Thymus (tissue), 11 donors: ENCODE measurements at regions not wholly inside any gene's neighbourhood (a gene's known extent, or its start where the extent isn't known, plus 50 kb on each side); places are given as distances from the start of the nearest gene placed in this dataset.
"Not testable (repeated sequence)": the region's sequence is repeated elsewhere in the genome, so short reads cannot be mapped to it uniquely, and the experiment has no call there.

Experiments
- DNase-seq, 9 donors: peaks; one replicate each; pipeline ENCODE4 v3.0.0-alpha.2; 2013; ENCODE audit warnings: low spot score in 9 of 9, low read depth in 6 of 9, missing footprints in 1 of 9
- H3K27ac ChIP-seq, 2 donors: one replicate each; pipeline ENCODE4 v1.5.1; 2013; ENCODE audit warnings: control low read depth in 1 of 2, low read depth in 1 of 2, low read length in 1 of 2, mild to moderate bottlenecking in 1 of 2, moderate library complexity in 1 of 2
- H3K27me3 ChIP-seq, 2 donors: one replicate each; pipeline ENCODE4 v1.5.1; 2013; ENCODE audit warnings: low read length in 1 of 2; ENCODE audit not compliant: control insufficient read depth in 2 of 2, insufficient read depth in 1 of 2
- H3K36me3 ChIP-seq, 2 donors: one replicate each; pipeline ENCODE4 v1.5.1; 2013; ENCODE audit warnings: low read length in 1 of 2, mild to moderate bottlenecking in 1 of 2, moderate library complexity in 1 of 2; ENCODE audit not compliant: control insufficient read depth in 2 of 2, insufficient read depth in 2 of 2
- H3K4me1 ChIP-seq, 2 donors: one replicate each; pipeline ENCODE4 v1.5.1; 2013; ENCODE audit warnings: low read length in 2 of 2; ENCODE audit not compliant: control insufficient read depth in 2 of 2, insufficient read depth in 2 of 2
- H3K4me3 ChIP-seq, 2 donors: one replicate each; pipeline ENCODE4 v1.5.1; 2013; ENCODE audit warnings: low read length in 2 of 2, control low read depth in 1 of 2, mild to moderate bottlenecking in 1 of 2
- H3K9me3 ChIP-seq, 2 donors: one replicate each; pipeline ENCODE4 v1.5.1; 2013; ENCODE audit warnings: low read length in 1 of 2, mild to moderate bottlenecking in 1 of 2; ENCODE audit not compliant: control insufficient read depth in 2 of 2, insufficient read depth in 1 of 2
- WGBS: extraction: QIAGEN DNeasy Blood & Tissue Kit; methylation state at CpG from one replicate; pipeline ENCODE4 v1.1.7; 2013; 5-methylcytosine and 5-hydroxymethylcytosine counted together
- donor health status: healthy.

DNA sequence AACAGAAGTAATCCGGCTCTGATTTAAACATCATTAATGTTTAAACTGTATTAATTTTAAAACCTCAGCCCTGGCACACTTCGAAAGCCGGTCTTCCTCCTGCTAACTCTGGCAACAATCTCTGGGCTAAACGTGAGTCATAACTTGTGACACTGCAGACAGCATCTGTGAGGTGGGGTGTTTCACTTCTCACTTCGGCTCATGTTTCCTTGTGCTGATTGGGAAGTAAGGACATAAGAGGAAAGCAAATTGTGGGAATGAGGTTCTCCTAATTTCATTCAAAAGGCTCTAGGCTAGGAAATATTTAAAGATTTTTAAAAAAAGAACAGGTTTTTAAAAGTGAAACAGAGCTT lies 139.9 kb upstream of the USP9X start:
- no peak overlapping the region for H3K4me3 ChIP-seq
- 44% methylated on average over 5 of the region's 5 CpGs for WGBS
- no peak for DNase-seq

GRCh38 chrX:40947276-40947675 lies 138.0 kb upstream of the USP9X start:
- H3K27ac ChIP-seq = no peak overlapping the region
- no peaks in the 10 kb centered on the region for H3K27me3 ChIP-seq
- no peaks in the 10 kb centered on the region for H3K4me1 ChIP-seq
- DNase-seq = no peak
- WGBS = 96% methylated on average over 3 of the region's 3 CpGs
- H3K9me3 ChIP-seq = no peaks in the 10 kb centered on the region
- H3K36me3 ChIP-seq = no peaks in the 10 kb centered on the region
- no peak overlapping the region for H3K4me3 ChIP-seq

More for the DNA sequence above, 139.9 kb upstream of the USP9X start:
- H3K27me3 ChIP-seq = no peaks in the 10 kb centered on the region
- no peaks in the 10 kb centered on the region for H3K36me3 ChIP-seq
- no peak overlapping the region for H3K27ac ChIP-seq
- no peaks in the 10 kb centered on the region for H3K9me3 ChIP-seq
- H3K4me1 ChIP-seq = no peaks in the 10 kb centered on the region

DNA sequence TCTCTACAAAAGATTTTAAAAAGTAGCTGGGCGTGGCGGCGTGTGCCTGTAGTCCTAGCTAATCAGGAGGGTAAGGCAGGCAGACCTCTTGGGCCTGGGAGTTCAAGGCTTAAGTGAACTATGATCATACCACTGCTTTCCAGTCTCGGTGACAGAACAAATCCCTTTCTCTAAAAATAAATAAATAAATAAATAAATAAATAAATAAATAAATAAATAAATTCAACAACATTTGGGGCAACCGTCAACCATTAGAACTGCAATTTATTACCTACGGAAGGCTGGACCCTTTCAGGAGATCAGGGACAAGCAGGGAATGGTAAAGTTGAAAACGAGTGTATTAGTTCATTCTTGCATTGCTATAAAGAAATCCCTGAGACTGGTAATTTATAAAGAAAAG lies 136.2 kb upstream of the USP9X start:
- Histone ChIP-seq H3K36me3 (no peaks in the 10 kb centered on the region), H3K27ac (no peak overlapping the region), H3K27me3 (no peaks in the 10 kb centered on the region), H3K4me1 (no peaks in the 10 kb centered on the region), H3K9me3 (no peaks in the 10 kb centered on the region), H3K4me3 (no peak overlapping the region)
- WGBS = 86% methylated on average over 7 of the region's 7 CpGs
- DNase-seq = no peak

DNA sequence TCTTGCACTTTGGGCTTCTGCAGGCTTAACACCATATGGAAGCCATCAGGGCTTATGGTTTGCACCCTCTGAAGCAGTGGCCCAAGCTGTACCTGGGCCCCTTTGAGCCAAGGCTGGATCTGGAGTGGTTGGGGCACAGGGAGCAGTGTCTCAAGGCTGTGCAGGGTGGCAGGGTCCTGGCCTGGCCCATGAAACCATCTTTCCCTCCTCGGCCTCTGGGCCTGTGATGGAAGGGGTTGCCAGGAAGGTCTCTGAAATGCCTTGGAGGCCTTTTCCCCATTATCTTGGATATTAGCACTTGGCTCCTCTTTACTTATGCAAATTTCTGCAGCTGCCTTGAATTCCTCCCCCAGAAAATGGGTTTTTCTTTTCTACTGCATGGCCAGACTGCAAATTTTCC lies 134.7 kb upstream of the USP9X start:
- Histone ChIP-seq H3K4me3 (no peak overlapping the region), H3K9me3 (no peaks in the 10 kb centered on the region), H3K27ac (no peak overlapping the region), H3K36me3 (no peaks in the 10 kb centered on the region), H3K4me1 (no peaks in the 10 kb centered on the region), H3K27me3 (no peaks in the 10 kb centered on the region)
- WGBS = 100% methylated on average over 1 of the region's 1 CpG
- DNase-seq = no peak

DNA sequence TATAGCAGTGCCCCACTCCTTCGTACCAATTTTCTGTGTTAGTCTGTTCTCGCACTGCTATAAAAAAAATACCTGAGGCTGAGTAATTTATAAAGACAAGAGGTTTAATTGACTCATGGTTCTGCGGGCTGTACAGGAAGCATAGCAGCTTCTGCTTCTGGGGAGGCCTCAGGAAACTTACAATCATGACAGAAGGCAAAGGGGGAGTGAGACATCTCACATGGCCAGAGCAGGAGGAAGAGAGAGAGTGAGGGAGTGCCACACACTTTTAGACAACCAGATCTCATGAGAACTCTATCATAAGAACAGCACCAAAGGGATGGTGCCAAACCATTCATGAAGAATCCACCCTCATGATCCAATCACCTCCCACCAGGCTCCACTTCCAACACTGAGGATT lies 133.8 kb upstream of the USP9X start:
- not testable (repeated sequence) for H3K36me3 ChIP-seq, H3K27me3 ChIP-seq, H3K9me3 ChIP-seq, H3K27ac ChIP-seq, H3K4me3 ChIP-seq, DNase-seq, H3K4me1 ChIP-seq
- WGBS = 95% methylated on average over 3 of the region's 3 CpGs

- Histone ChIP-seq H3K27ac (no peak overlapping the region), H3K4me3 (no peak overlapping the region), H3K9me3 (no peaks in the 10 kb centered on the region), H3K4me1 (no peaks in the 10 kb centered on the region), H3K36me3 (no peaks in the 10 kb centered on the region), H3K27me3 (no peaks in the 10 kb centered on the region)
- DNase-seq = peak in 1 of 9 donors; percentile 23
- 18% methylated on average over 4 of the region's 4 CpGs for WGBS
Observed at GRCh38 chrX:40952855-40953254, 132.4 kb upstream of the USP9X start.

DNA sequence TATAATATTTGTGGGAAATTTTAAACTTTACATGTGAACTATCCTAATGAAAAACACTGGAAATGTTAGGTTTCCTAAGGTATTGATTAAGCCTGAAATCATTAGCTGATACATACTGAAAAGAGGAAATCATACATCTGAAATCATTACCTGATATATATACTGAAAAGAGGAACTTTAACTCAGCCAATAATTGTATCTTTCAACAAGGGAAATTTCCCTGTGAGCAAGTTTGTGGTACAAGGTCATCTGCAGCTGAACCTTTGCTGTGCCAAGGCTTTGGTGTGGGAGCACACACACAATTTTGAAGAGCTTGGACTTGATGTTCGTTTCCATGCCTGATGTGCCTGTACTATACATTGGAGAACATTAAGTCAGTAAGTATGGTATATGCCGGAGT lies 131.9 kb upstream of the USP9X start:
- H3K4me1 ChIP-seq = no peaks in the 10 kb centered on the region
- WGBS = 82% methylated on average over 2 of the region's 2 CpGs
- no peaks in the 10 kb centered on the region for H3K27me3 ChIP-seq
- H3K36me3 ChIP-seq = no peaks in the 10 kb centered on the region
- no peaks in the 10 kb centered on the region for H3K9me3 ChIP-seq
- no peak overlapping the region for H3K27ac ChIP-seq
- DNase-seq = no peak
- H3K4me3 ChIP-seq = no peak overlapping the region

DNA sequence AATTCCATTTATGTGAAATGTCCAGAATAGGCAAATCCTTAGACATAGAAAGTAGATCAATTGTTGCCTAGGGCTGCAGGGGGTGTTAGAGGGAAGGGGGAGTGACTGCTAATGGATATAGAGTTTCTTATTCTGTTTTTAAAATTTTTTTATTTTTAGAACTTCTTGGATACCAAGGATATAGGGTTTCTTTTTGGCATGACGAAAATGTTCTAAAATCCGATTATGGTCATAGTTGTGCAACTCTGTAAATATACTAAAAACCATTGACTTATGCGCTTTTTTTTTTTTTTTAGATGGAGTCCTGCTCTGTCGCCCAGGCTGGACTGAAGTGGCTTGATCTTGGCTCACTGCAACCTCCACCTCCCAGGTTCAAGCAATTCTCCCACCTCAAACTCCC lies 125.2 kb upstream of the USP9X start:
- H3K9me3 ChIP-seq = no peaks in the 10 kb centered on the region
- no peaks in the 10 kb centered on the region for H3K36me3 ChIP-seq
- 83% methylated on average over 4 of the region's 4 CpGs for WGBS
- H3K4me1 ChIP-seq = no peaks in the 10 kb centered on the region
- no peak overlapping the region for H3K27ac ChIP-seq
- no peak overlapping the region for H3K4me3 ChIP-seq
- no peaks in the 10 kb centered on the region for H3K27me3 ChIP-seq
- DNase-seq = no peak

GRCh38 chrX:40962793-40963407 lies 122.3 kb upstream of the USP9X start:
- H3K4me3 ChIP-seq = no peak overlapping the region
- no peaks in the 10 kb centered on the region for H3K36me3 ChIP-seq
- no peaks in the 10 kb centered on the region for H3K4me1 ChIP-seq
- no peaks in the 10 kb centered on the region for H3K27me3 ChIP-seq
- no peak overlapping the region for H3K27ac ChIP-seq
- 90% methylated on average over 12 of the region's 12 CpGs for WGBS
- no peak for DNase-seq
- no peaks in the 10 kb centered on the region for H3K9me3 ChIP-seq

- Histone ChIP-seq H3K27ac (no peak overlapping the region), H3K36me3 (no peaks in the 10 kb centered on the region), H3K27me3 (no peaks in the 10 kb centered on the region), H3K4me3 (no peak overlapping the region), H3K4me1 (no peaks in the 10 kb centered on the region), H3K9me3 (no peaks in the 10 kb centered on the region)
- DNase-seq = no peak
- WGBS = 96% methylated on average over 1 of the region's 1 CpG
Observed at GRCh38 chrX:40964008-40964407, 121.2 kb upstream of the USP9X start.
